NCI-H1105 (cell line): ENCODE measurements at regions not wholly inside any gene's neighbourhood (a gene's known extent, or its start where the extent isn't known, plus 50 kb on each side); places are given as distances from the start of the nearest gene placed in this dataset.

Experiments used
- DNase-seq: peaks from one replicate; lab custom pipeline; 2025; lab: John Stamatoyannopoulos, UW

GRCh38 chr15:61682891-61683735 is 377.1 kb downstream of the VPS13C start:
- DNase-seq = no peak

GRCh38 chr15:61681676-61682075 is 378.6 kb downstream of the VPS13C start:
- DNase-seq = no peak

GRCh38 chr15:61681038-61681418 is 379.2 kb downstream of the VPS13C start:
- no peak for DNase-seq

GRCh38 chr15:61680260-61681037 is 379.8 kb downstream of the VPS13C start:
- no peak for DNase-seq

GRCh38 chr15:61671736-61672135 is 388.5 kb downstream of the VPS13C start:
- DNase-seq = no peak

GRCh38 chr15:61668444-61668843 is 391.8 kb downstream of the VPS13C start:
- DNase-seq = no peak

GRCh38 chr15:61661791-61662190 is 398.5 kb downstream of the VPS13C start:
- DNase-seq = no peak

- no peak for DNase-seq
Observed at GRCh38 chr15:61660579-61660978, 399.7 kb downstream of the VPS13C start.

- no peak for DNase-seq
Observed at GRCh38 chr15:61659566-61660190, 400.6 kb downstream of the VPS13C start.

GRCh38 chr15:61657461-61657860 is 402.8 kb downstream of the VPS13C start:
- no peak for DNase-seq

GRCh38 chr15:61656391-61656790 is 403.9 kb downstream of the VPS13C start:
- DNase-seq = no peak

- DNase-seq = no peak
Observed at GRCh38 chr15:61655881-61656280, 404.4 kb downstream of the VPS13C start.

GRCh38 chr15:61654918-61655317 is 405.3 kb downstream of the VPS13C start:
- no peak for DNase-seq

GRCh38 chr15:61654002-61654740 is 406.1 kb downstream of the VPS13C start:
- DNase-seq = no peak

GRCh38 chr15:61653110-61653509 is 407.1 kb downstream of the VPS13C start:
- no peak for DNase-seq

GRCh38 chr15:61651267-61651666 is 409.0 kb downstream of the VPS13C start:
- DNase-seq = no peak

GRCh38 chr15:61649046-61649445 is 411.2 kb downstream of the VPS13C start:
- DNase-seq = no peak

GRCh38 chr15:61644550-61644949 is 415.4 kb upstream of the RORA start:
- no peak for DNase-seq

- DNase-seq = no peak
Observed at GRCh38 chr15:61641645-61642044, 412.5 kb upstream of the RORA start.

GRCh38 chr15:61640756-61641155 is 411.7 kb upstream of the RORA start:
- no peak for DNase-seq

GRCh38 chr15:61639491-61639890 is 410.4 kb upstream of the RORA start:
- peak; percentile 89 for DNase-seq

- peak; percentile 9 for DNase-seq
Observed at GRCh38 chr15:61634837-61635236, 405.7 kb upstream of the RORA start.
